GM21381 (cell line): ENCODE measurements at regions not wholly inside any gene's neighbourhood (a gene's known extent, or its start where the extent isn't known, plus 50 kb on each side); places are given as distances from the start of the nearest gene placed in this dataset.

ENCODE experiments used
- ATAC-seq: cut with Tn5 transposase; IDR thresholded peaks from one replicate; pipeline ENCODE4 v1.9.1; 2021; ENCODE audit warnings: mild to moderate bottlenecking, moderate library complexity; ENCODE audit not compliant: unreplicated experiment

DNA sequence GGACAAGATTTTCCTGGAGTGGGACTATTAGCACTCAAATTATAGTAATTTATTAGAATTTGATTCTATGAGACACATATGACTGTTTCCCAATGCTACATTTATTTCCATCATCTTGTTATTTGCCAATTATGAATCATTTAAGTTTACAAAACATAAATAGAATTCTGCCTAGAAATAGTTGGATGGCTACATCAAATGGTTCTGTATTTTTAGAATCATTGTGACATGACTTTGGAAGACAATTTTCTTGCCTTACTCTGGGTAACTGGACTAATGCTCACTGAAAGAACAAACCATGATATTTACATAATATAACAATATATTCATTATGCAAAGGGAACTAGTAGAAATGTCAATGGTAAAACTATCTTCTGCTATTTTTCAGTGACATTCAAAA lies 173.5 kb downstream of the ZIC1 start:
- no peak for ATAC-seq

DNA sequence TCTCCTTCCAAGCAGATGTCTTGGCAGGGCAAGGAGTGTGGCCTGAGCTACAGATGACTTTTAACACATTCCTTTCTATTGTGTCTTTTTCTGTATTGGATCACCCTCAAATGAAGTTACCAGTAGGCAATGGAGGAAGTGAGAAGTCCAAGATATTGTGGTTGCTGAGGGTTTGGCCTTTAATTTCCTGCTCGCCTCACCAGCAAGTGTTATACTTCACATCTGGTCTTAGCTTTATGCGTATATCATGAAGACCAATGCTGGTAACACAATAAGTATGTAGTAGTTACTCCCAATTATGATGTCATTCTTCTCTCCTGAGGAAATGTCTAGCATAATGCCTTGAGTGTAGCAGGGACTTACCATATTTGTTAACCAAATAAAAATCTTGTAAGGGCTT lies 179.9 kb downstream of the ZIC1 start:
- no peak for ATAC-seq

DNA sequence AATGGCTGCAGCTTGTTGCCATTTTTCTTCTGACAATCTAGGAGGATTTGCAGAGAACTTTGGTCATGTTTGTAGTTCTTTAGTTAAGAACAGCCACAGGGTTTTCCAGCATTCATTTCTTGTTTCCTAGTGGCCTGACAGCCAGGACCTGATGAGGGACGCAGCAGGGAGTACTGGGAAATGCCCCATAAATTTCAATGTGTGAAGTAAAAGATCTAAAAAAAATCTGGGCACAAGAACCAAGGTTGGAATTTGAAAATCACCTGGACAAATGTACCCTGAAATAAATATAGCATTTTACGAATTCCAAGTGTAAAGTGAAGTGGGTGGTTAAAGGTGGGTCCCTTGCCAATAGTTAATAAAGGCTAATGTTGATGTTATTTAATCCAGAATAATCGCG lies 195.0 kb downstream of the ZIC1 start:
- ATAC-seq, result no peak

DNA sequence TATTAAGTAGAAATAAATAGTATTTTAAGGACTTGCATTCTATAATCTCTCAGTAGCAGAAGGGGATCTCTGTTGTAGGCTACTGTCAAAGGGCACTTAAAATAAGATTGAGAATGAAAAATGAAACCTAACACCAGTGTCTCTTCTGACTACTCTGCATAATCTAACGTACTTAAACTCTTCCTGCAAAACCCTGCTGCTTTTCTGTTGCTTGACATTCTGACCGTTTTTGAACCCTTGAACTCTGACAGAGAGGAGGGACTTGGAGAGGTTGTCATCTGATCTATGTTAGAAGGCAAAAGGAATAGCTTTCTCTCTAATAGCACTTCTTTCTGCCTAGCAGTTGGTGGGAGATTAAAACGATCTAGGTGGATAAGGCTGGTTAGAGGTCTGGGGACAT lies 204.6 kb downstream of the ZIC1 start:
- ATAC-seq, result no peak

DNA sequence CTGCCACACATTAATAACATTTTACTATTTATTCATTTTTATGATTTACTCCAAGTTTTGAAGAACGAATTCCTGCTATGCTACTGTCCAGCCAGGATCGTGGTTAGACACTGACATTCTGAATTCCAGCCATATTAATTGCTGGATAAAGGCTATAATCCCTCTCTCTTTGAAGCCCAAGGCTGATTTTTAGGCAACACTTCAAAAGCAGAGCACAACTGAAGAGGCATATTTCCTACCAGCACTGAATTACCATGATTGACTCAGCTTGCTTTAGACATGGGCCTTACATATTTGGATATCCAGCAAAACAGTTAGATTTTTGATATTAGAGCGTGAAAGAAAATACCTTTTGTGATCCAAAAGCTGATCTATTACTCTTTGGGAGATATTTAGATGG lies 205.0 kb downstream of the ZIC1 start:
- no peak for ATAC-seq

DNA sequence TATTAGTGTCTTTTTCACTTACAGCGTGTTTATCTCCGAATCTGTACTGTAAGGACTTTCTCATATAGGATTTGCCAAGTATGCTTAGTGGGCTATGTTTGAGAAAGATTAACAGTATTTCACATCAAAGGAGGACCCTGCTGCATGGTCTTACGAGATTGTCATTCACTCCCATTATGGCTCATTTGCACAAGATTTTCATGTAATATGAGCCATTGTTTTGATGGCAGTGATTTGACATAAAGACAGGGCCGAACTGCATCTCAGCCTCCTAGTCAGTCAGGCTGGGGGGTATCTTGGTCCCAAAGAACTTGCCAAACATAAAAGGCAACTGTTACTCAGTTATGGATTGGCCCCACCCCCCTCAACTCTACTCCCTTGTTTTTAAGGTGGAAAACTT lies 205.9 kb downstream of the ZIC1 start:
- ATAC-seq, result no peak

DNA sequence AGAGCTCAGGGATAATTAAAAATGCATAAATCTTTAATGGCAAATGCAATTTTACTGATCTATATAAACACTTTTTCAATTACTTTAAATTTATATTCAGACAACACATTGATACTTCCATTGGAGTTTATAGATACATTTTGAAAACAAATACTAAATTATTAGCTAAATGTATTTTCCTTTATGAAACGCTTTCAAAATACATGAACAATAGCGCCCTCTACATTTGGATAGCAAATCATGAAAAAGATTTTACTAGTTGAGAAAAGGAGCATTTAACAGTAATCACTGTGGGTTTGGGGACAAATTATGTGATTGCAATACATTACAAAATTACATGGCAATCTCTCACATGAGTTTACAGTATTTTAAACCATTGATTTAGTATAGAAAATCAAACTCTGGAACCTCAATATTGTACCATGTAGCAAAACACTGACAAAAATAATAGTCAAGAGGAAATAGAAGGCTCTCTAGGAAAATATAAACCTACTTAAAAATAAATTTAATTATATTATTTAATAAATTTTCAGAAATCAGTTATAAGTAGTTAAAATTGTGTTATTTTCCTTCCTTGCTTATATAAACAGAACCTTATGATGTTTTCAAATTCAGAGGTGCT lies 207.9 kb downstream of the ZIC1 start:
- ATAC-seq, result no peak

DNA sequence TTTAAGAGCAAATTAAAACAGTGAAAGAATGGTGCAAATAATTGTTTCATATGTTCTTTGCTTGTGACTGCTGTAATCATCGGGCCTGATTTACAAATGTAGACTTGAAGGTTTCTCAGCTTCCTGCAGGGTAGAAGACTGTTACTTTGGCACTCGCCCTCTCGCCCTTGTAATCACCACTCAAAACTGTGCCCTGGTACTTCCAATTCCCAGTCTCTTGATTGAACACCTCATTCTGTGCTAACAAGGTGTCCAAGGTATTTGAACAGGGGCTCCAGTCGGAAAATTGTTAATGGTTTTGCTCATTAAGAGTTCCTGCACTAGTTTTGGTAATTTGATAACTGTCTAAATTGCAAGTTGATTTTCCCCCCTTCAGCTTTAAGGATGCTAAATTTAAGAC lies 209.5 kb downstream of the ZIC1 start:
- no peak for ATAC-seq

DNA sequence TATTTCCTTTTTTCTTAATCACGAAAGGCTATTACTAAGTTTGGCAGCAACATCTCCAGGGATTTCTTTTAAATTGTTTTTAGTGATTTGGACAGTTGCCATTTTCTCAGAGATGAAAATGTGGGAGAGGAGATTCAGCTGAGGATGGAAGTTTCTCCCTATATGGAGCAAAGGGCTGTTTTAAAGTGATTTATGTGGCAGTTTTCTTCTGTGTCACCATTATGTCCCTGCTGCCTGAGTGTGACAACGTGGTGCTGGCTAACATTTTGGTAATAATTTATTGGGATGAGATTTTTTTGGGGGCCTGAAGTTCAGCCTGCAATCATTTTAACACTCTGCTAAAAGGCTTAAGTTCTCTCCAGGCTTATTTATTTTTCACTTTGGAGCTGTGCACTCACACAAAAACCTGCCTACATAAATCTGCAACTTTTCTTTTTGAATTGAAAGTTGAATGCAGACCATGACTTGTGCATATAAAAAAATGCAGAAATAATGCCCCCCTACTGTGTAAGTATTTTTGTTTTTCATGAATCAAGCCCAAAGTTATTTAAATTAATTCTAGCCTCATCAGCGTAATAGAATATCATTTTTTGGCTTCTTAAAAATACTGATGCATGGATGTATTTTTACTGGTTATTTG lies 210.9 kb downstream of the ZIC1 start:
- no peak for ATAC-seq

DNA sequence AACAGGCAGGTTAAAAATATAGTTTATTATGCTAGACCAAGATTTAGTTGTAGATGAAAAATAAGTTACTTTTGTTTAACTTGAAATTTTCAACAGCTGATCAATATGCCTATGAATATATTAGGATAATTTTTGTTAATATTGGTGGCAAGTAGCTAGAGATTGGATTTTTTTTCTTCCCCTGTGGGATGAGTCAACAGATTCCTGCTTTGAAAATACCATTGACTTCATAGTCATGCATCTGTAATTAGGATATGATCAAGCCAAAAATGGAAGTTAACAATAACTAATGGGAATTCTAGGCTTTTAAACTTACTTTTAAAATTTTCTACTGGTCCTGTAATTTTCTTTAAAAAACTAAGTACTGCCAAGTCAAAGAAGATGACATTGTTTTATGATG lies 211.7 kb downstream of the ZIC1 start:
- no peak for ATAC-seq

DNA sequence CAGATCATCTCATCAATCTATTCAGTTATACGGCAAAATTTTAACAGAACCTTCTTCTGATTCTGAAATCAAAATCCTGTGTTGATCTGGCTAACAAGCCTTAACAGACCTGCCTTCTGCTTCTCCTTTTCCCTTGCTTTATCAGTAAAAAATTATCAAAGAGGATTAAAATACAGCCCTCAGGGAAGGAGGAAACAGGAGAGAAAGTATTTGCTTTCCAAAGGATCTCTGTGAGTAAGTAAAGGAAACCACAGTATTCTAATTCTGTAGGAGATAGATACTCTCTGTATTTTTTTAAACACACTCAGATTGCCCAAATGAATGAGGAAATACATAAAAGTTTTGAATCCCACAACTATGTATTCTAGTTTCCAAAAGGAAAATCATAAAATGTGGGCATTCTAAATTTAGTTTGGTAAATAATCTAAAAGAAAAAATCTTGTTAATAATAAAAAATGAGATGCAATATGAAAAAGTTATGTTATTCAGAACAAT lies 221.8 kb downstream of the ZIC1 start:
- ATAC-seq, result no peak

DNA sequence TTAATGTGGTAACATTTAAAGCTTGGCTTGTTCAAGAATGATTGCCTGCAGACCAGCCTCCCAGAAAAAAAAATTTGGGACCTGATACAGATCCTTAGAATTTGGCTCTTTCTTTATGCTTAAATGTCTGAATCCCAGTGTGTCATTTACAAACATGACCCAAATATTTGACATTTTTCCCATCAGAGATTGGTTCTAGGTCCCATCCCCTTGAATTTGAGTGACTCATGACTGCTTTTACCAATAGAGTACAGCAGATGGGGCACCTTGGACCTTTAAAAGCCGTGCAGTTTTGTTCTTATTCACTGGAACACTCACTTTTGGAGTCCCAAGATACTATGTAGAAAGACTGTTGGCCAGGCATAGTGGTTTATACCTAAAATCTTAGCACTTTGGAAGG lies 231.6 kb downstream of the ZIC1 start:
- ATAC-seq, result no peak

DNA sequence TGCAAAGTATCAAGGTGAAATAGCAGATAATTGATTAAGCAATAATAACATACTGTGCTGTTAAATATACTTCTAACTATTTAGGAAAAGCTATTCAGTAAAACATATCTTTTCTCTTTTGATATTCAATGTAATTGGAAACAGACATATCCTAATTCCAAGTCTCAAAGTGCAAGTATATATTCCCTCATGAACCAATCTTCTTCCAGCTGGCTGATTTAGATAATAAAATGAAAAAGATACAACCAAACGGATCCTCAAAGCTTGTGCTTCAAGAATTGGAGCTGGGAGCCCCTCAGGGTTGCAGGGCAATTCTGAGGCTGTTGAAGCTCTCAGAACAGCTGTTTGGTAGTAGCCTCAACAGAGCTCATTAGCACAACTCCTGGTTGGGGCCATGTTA lies 236.6 kb downstream of the ZIC1 start:
- ATAC-seq, result no peak

DNA sequence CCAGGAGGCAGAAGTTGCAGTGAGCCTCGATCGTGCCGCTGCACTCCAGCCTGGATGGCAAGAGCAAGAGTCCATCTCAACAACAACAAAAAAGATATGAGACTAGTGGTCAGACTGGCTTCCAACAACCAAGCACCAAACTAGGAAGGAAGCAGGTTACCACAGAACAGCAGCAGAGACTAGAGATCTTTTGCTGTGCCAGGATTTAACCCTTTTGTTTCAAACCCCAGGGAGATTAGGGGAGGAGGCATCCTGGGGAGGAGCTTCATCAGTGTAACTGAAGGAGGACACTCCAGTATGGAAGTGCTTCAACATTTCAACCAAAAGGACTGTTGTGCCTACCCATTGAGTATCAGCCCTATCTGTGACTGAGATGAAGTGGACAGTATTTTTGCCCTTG lies 240.3 kb downstream of the ZIC1 start:
- ATAC-seq, result no peak

DNA sequence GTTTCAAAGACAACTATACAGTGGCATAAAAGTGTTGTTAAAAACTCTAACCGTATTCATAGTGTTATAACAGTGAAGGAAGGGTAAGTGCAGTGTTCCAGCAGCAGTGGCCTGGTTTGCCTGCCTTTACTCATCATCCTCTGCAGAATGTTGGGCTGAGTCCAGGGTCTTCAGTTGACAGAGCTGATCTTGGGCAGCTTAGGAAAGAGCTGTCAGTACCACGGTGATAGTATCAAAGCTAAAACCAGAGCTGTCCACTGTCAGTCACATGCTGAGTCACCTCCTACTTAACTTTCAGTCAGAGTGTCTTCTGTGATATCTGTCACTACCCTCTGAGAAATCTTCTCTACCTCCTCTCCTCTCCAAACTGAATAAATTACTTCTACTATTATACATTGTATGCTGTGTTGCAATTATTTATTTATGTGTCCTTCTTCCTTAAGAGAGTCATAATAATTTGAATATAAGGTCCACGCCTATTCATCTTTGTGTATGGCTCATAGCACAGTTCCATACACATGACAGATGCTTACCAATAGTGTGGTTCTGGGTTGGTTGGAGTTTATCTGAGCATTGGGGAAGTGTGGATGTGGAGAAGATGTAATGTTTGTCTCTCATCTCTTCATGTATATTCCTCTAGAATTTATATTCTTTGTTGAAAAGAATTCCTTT lies 242.1 kb downstream of the ZIC1 start:
- no peak for ATAC-seq

DNA sequence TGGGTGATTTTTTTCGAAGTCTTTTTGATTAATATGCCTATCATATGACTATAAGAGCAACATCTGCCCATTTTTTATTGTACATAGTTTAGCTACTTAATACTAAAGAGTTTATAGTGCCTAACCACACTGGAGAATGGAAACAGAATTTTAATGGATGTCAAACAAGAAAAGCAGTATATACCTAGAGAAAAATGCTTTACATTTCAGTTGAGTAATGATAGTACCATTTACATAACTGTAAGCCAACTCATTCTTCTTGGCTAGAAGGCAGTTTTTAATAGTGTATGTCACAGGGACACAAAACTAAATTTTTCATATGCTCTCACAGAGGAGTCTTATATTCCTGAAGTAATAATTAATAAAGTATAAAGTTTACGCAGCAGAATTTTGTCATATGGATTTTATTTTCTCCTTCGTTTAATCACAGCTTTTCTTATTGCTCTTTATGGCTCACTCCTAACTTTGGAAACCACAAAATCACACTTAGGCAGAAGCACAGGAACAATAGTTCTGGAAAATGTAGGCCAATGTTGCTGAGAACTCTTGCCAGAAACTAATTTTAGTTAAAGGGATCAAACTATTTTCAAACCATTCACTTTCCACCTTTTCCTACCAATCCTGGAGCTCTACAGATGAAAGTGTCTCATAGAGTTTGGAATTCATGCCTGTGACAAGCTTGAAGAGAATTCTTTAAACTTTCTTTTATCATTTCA lies 243.6 kb downstream of the ZIC1 start:
- no peak for ATAC-seq

DNA sequence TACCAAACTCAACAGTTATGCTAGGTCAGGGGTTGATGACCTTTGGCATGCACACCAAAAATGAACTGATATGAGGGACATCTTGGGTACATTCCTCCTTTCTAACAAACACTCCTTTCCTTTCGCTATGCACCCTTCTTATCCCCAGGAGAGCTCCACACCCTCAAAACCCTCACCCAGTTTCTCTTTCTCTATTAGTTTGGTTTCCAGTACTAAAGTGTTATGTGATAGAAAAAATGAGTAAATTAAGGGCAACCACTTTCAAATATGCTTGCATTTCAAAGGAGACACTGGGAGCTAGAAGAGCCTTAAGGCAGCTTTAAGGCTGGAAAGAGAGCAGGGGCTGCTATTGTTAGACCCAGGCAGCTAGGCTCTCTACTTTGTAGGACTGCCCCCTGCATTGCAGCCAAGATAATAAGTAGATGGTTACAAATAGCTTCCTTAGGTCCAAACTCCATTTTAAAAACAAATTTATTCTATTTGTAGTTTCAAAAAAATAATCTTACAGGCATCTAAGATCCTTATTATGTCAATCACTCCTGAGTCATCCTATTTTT lies 244.3 kb downstream of the ZIC1 start:
- ATAC-seq, result no peak

DNA sequence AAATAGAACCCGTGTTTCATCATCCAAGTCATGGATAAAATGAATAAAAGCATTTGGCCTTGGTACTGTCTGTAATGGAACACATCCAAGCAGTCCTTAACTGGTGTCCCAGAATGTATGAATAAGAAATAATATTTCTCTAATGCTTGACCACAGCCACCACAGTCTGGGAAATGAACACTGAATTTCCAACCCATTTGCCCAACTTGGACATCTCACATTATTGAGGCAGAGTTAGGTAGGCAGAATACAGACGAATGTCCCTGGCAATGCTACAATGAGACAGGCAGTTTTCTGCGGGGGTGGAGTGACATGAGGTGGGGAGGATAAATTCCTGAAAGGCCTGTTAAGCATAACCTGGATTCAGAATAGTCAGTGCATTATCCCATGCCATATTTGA lies 245.7 kb downstream of the ZIC1 start:
- no peak for ATAC-seq

DNA sequence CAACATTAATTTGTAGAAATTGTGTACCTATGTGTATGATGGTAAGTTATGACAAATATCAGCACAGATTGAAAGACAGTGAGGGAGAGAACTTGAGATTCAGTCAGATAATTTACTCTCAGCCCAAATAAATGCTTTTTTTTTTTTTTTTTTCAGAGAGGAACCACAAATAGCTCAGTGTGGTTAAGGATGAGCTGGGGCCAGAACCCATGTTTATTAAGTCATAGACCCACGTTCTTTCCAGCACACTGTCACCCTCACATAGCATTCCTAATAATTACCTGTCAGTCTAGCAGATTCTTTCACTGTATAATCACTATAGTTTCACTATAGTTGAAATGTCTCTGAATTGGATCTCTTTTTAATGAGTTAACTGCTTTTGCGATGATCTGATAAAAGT lies 246.1 kb downstream of the ZIC1 start:
- ATAC-seq, result no peak

DNA sequence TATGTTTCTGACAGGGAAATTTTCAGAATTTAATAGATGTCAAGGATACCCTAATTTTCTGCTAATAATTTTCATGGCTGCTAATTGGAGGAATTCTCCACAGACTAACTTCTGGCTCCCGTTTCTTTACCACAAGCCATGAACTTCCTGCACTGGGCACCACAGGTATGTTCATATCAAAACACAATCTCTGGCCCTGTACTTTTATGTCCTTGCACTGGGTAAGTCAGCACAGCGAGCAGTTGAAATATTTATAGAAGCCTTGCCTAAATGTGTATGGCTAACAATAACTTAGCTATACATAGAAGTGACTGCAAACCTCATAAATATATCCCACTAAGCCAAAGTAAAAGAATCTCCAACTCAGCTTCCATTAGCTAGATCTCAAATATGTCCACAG lies 246.9 kb downstream of the ZIC1 start:
- ATAC-seq, result no peak

DNA sequence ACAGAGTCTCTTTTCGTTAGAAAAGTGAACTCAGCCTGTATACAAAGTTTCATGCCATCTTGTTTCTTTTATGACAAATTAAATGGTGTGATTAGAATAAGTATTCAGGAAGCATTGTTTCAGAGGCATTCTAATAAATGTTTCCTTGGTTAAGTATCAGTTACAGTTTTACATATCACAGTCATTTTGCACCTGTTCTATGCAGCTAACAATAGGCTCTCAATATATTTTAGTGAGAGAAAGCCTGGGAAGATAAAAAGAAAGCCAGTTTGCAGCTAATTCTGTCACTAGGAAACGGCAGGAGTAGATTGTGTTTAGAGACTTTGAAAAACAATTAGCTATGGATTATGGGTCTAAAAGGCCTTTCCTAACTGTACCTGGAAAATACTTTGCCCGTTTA lies 252.8 kb downstream of the ZIC1 start:
- no peak for ATAC-seq

DNA sequence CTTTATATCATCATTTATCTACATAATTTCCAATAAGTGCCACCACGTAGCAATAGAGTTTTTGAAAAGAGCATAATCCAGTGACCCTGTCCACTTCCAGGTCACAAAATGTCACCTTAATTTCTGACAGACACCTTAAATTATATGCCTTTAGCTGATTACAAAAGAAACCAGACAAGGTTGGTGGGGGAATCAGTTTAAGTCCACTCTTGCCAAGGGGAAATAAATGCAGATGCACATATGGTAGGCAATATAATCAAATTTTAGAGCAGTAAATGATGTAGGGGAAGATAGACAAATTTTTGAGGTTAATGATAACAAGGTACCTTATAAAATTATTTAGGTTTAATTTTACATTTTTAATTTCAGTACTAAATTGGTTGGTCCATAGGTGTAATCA lies 253.5 kb downstream of the ZIC1 start:
- ATAC-seq, result no peak
